ENCODE measurements at regions not wholly inside any gene's neighbourhood (a gene's known extent, or its start where the extent isn't known, plus 50 kb on each side); places are given as distances from the start of the nearest gene placed in this dataset.

GRCh38 chr5:67809589-67809988 lies 406.0 kb upstream of the PIK3R1 start:
- no peak overlapping the region for H3K27ac ChIP-seq
- H3K36me3 ChIP-seq = no peaks in the 10 kb centered on the region
- DNase-seq = no peak
- no peak overlapping the region for H3K4me3 ChIP-seq
- H3K9me3 ChIP-seq = no peaks in the 10 kb centered on the region
- no peak for TF ChIP-seq POLR2A (IDR thresholded peaks at IDR 0.05)
- TF ChIP-seq CTCF (IDR thresholded peaks at IDR 0.05) = no peak
- no peaks in the 10 kb centered on the region for H3K27me3 ChIP-seq
- peaks cover 0 to 3% (median 0%) of the 10 kb centered on the region in 4 donors for H3K4me1 ChIP-seq

GRCh38 chr5:67808340-67808739 lies 407.2 kb upstream of the PIK3R1 start:
- no peak overlapping the region for H3K4me3 ChIP-seq
- H3K4me1 ChIP-seq = no peaks in the 10 kb centered on the region
- no peaks in the 10 kb centered on the region for H3K27me3 ChIP-seq
- no peak for TF ChIP-seq CTCF (IDR thresholded peaks at IDR 0.05)
- no peak for TF ChIP-seq POLR2A (IDR thresholded peaks at IDR 0.05)
- no peaks in the 10 kb centered on the region for H3K36me3 ChIP-seq
- H3K27ac ChIP-seq = no peak overlapping the region
- H3K9me3 ChIP-seq = no peaks in the 10 kb centered on the region
- no peak for DNase-seq

- Histone ChIP-seq H3K27ac (no peak overlapping the region), H3K36me3 (no peaks in the 10 kb centered on the region), H3K9me3 (no peaks in the 10 kb centered on the region), H3K4me3 (no peak overlapping the region), H3K4me1 (no peaks in the 10 kb centered on the region), H3K27me3 (no peaks in the 10 kb centered on the region)
- no peak for TF ChIP-seq POLR2A (IDR thresholded peaks at IDR 0.05)
- TF ChIP-seq CTCF (IDR thresholded peaks at IDR 0.05) = no peak
- DNase-seq = no peak
Observed at GRCh38 chr5:67807439-67807888, 408.1 kb upstream of the PIK3R1 start.

GRCh38 chr5:67806654-67807438 lies 408.7 kb upstream of the PIK3R1 start:
- H3K4me3 ChIP-seq = no peak overlapping the region
- H3K27me3 ChIP-seq = no peaks in the 10 kb centered on the region
- no peaks in the 10 kb centered on the region for H3K36me3 ChIP-seq
- no peak for TF ChIP-seq CTCF (IDR thresholded peaks at IDR 0.05)
- TF ChIP-seq POLR2A (IDR thresholded peaks at IDR 0.05) = no peak
- H3K4me1 ChIP-seq = no peaks in the 10 kb centered on the region
- no peak for DNase-seq
- H3K27ac ChIP-seq = no peak overlapping the region
- H3K9me3 ChIP-seq = no peaks in the 10 kb centered on the region

GRCh38 chr5:67805666-67806348 lies 409.7 kb upstream of the PIK3R1 start:
- H3K4me3 ChIP-seq = no peak overlapping the region
- H3K4me1 ChIP-seq = no peaks in the 10 kb centered on the region
- no peaks in the 10 kb centered on the region for H3K9me3 ChIP-seq
- DNase-seq = no peak
- TF ChIP-seq CTCF (IDR thresholded peaks at IDR 0.05) = no peak
- TF ChIP-seq POLR2A (IDR thresholded peaks at IDR 0.05) = no peak
- H3K36me3 ChIP-seq = no peaks in the 10 kb centered on the region
- H3K27me3 ChIP-seq = no peaks in the 10 kb centered on the region
- H3K27ac ChIP-seq = no peak overlapping the region

All from Peyer's patch (tissue), 4 donors.